ENCODE measurements at regions not wholly inside any gene's neighbourhood (a gene's known extent, or its start where the extent isn't known, plus 50 kb on each side); places are given as distances from the start of the nearest gene placed in this dataset.

DNA sequence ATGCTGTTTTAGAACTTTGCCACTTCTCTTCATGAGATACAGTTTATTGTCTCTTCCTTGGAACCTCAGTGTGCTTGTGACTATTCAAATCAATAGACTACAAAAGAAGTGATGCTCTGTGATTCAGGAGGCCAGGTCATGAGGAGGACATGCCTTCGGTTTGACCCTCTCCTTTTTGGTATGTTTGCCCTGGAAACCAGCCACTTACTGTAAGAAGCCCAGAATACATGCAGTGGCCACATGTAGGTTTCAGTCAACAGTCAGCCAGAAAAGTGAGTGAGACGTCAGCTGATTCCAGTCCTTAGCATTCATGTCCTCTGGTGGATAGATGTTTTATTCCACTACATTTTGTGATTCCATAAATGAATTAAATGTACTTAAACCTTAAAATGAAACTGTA is 328.7 kb downstream of the PCDH18 start:
- DNase-seq (ENCODE audit: low read depth in 2 of 2) = no peak

DNA sequence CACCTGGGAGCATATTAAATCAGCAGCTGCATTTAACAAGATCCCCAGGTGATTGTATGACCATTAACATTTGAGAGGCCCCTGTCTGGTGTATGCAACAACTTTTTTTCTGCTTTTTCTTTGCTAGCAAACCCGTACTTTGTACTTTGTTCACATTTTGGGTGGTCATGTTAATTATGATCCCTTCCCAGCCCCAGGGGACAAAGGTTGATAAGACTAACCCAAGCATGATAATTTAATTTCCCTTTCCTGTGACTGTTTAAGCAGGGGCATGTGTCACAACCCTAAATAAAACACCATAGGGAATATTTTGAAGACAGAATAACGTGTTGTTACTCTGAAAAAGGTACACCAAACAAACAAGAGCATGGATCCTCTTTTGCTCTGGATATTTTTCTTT is 332.0 kb downstream of the PCDH18 start:
- no peak for DNase-seq (ENCODE audit: low read depth in 2 of 2)

GRCh38 chr4:137198791-137199190 is 333.5 kb downstream of the PCDH18 start:
- no peak for DNase-seq (ENCODE audit: low read depth in 2 of 2)

GRCh38 chr4:137194670-137195069 is 337.6 kb downstream of the PCDH18 start:
- DNase-seq (ENCODE audit: low read depth in 2 of 2) = no peak

DNA sequence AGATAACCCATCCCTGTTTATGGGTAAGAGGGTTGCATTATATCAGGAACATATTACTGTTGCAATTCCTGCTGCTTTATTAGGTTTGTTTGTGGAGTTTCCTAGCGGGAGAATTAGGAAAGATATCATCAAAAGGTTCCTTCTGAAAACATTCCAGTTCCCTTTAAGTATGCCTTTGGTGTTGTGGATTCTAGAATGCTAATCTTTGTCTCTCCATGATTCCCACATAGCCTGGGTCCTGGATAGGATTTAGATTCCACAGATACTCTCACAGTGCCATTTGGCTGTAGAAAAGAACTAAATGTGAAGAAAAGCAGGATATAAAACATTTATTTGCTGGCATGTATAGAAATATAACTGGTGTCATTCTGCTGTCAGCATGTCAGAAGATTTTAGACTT is 338.7 kb downstream of the PCDH18 start:
- no peak for DNase-seq (ENCODE audit: low read depth in 2 of 2)

DNA sequence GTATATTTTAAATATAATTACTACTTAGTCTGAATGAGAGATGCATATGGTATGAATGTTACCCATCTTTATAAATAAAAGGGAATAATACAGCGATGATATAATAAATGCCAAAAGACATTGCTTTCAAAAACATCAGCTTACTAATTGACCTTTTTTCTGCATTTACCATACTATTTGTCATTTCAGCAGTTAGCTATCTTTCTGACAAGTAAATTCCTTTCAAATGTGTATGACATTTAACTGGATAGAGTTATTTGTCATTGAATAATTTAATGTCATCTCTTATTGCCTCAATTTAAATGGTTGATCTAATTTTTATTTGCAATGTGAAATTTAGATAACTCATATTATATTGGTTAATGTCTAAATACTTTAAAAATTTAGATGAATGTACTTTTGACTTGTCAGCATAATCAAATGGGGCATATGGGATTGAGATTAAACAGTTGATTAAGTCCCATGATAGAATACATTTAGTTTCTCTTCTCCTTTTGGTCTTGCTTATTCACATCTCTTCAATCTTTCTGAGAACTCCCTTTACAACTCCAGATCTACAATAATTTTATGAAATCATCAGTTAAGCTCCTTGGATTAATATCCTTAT is 350.9 kb downstream of the PCDH18 start:
- DNase-seq (ENCODE audit: low read depth in 2 of 2) = no peak

- no peak for DNase-seq (ENCODE audit: low read depth in 2 of 2)
Measured at GRCh38 chr4:137180349-137180748, 351.9 kb downstream of the PCDH18 start.

- no peak for DNase-seq (ENCODE audit: low read depth in 2 of 2)
Measured at GRCh38 chr4:137156807-137157206, 375.5 kb downstream of the PCDH18 start.

DNA sequence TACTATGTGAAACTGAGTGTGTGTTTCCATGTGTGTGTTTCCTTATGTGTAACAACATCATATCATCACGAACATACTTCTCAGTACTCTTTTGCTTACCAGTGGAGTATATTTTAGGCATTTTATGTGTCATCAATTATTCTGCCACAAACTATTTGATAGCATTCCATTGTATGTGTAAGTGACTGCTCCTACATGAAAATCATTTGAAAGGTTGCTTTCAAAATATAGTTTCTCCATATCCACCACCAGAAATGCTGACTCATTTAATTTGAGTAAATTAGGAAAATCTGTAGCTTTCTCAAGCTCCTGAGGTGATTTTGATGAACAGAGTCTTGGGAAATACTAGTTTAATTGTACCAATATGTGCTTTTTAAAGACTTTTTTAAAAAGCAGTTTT is 376.2 kb downstream of the PCDH18 start:
- DNase-seq (ENCODE audit: low read depth in 2 of 2) = no peak

DNA sequence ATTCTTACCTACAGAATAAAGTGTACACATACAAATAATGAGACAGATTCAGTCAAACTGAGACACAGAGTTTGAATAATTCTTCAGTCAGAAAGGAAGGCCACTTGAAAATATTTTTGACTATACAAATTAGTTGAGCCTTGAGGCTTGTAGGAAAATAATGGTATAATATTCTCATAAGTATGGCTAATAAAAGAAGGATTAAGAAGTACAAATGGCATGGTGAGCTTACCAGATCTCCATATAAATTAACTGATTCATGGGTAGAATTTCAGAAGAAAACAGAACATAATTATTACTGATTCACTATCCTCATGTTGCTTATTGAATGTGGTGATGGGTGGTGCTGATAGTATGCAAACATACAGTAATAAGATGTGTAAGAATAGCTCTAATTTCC is 401.1 kb downstream of the PCDH18 start:
- no peak for DNase-seq (ENCODE audit: low read depth in 2 of 2)

GRCh38 chr4:137129845-137130244 is 402.4 kb downstream of the PCDH18 start:
- no peak for DNase-seq (ENCODE audit: low read depth in 2 of 2)

DNA sequence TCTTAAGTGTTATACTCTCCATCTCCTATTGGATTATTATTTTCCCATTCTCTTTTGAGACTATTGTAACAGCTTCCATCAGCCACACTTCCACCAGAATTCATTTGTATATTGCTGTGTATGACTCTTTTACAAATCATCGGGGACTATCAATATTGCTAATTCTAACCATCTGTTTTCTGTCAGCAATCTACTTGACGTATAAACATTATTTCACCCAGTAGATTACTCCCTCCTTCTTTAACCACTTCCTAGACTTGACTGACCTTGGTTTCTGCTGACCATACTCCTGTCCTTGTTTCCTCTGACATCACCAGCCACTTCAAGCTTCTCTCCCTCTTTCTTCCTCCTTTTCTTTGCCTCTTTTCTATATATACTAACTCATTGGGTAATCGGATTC is 402.9 kb downstream of the PCDH18 start:
- DNase-seq (ENCODE audit: low read depth in 2 of 2) = no peak

GRCh38 chr4:137125011-137125410 is 407.3 kb downstream of the PCDH18 start:
- no peak for DNase-seq (ENCODE audit: low read depth in 2 of 2)

- no peak for DNase-seq (ENCODE audit: low read depth in 2 of 2)
Measured at GRCh38 chr4:137124278-137124932, 407.9 kb downstream of the PCDH18 start.

DNA sequence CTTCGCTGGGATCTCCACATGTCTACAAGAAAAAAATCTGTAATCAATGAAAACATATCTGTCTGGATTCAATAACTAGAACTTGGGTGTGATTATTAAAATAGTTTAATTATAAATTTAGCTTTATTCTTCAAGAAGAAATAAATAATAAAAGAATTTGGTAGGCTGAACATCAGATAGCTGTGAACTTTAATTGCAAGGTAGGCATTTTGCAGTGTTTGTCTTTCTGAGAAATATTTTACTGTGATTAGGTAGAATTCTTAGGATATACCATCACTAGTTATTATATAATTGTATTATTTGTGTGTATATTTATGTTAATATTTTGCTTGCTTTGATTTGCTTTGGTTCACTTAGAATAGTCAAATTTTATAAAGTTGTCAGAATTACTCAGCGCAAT is 409.4 kb downstream of the PCDH18 start:
- no peak for DNase-seq (ENCODE audit: low read depth in 2 of 2)

DNA sequence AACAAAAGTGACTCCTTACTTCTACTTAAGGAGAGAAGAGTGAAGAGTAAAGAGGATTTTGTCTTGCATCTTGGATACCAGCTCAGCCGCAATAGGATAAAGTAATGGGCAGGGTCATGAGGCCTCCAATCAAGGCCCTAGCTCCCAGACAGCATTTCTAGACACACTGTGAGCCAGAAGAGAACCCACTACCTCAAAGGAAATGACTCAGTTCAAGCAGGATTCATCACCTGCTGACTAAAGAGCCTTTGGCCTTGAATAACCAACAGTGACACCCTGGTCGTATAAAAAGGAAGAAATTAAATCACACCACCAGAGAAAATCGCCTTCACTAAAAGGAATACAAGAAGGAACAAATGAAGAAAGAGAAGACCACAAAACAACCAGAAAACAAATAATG is 416.1 kb downstream of the PCDH18 start:
- no peak for DNase-seq (ENCODE audit: low read depth in 2 of 2)

DNA sequence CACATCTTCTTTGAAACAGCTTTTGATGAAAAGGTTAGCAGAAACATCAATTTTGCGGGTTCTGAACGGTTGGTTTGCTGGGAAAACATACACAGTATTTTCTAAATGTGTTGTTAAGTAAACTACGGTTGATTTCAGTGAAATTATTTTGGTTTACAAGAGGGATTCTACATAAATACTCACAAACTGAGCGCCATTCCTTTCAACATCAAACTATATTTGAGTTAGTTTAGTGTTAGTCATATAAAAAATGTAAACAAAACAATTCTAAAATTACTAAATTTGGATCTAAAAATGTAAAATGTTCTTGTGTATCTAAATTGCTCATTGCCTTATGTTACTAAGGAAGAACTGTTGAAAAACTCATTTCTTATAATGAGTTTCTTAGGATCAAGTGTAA is 425.6 kb downstream of the PCDH18 start:
- DNase-seq (ENCODE audit: low read depth in 2 of 2) = no peak

DNA sequence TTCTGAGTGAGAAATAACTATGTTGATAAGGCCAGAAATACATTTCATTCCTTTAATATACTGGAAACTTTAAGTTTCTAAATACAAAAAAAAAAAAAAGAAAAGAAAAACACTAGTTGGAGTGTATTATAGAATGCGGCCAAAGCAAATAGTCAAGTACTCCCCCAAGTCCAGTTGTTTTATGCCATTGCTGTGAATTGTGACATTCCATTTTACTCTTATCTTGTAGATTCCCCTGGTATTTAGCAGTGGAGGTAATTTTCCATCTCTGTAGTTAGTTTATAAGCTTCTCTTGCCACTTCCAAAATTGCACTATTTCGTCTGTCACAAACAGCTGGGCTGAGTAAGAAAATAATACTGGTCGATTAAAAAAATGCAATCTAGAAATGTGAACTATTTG is 426.0 kb downstream of the PCDH18 start:
- DNase-seq (ENCODE audit: low read depth in 2 of 2) = no peak

DNA sequence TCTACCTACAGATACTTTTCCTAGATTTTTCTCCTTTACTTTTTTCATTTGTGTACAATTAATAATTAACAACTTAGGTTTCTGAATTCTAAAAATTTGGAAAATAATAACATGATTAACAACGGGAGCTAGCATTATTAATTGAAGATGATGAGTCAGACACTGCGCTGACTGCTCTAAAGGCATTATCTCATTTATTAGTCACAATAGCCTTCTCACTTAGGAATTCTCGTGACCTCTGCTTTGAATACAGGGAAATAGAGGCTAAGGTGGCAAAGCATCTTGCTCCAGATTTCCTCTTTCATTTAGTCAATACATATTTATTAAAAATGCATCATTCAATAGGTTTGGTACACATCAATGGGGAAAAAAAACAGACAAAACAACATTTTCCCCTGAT is 441.3 kb downstream of the PCDH18 start:
- DNase-seq (ENCODE audit: low read depth in 2 of 2) = no peak

DNA sequence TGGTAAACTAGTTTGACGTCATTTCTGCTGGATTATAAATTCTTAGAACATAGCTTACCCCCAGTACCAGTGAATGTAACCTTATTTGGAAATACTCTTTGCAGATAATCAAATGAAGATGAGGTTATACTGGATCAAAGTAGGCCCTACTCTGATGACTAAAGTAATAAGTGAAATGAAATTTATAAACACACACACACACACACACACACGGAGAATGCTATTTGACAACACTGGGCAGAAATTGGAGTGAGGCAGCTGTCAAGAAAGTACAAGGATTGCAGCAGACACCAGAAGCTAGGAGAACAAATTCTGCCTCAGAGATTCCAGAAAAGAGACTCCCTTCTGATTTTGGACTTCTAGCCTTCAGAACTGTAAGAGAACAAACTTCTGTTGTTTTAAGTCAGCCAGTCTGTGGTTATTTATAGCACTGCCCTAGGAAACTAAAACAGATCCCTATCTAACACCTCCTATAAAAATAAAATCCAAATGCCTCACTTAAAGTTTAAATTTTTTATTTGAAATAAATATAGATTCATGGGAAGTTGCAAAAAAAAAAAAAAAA is 448.6 kb downstream of the PCDH18 start:
- DNase-seq (ENCODE audit: low read depth in 2 of 2) = no peak

- DNase-seq (ENCODE audit: low read depth in 2 of 2) = no peak
Measured at GRCh38 chr4:137082061-137082460, 450.2 kb downstream of the PCDH18 start.

GRCh38 chr4:137076908-137077307 is 455.4 kb downstream of the PCDH18 start:
- no peak for DNase-seq (ENCODE audit: low read depth in 2 of 2)

DNA sequence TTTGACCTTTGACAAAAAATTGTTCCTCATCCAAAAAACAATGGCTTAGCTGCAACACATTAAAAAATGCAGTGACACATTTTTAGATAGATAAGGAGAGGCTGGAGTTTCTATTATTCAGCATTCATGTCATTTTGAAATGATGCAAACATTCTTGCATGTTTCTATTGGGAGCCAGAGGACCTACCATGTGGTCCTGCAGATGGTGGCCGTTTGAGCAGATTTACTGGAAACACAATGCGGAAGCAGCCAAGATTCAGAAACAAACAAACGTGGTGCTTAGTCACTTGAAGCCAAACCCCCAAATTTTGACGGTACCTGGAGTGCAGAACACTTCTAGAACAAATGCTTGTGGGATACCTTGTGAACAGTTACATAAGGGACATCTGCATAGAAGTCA is 456.7 kb downstream of the PCDH18 start:
- DNase-seq (ENCODE audit: low read depth in 2 of 2) = no peak

DNA sequence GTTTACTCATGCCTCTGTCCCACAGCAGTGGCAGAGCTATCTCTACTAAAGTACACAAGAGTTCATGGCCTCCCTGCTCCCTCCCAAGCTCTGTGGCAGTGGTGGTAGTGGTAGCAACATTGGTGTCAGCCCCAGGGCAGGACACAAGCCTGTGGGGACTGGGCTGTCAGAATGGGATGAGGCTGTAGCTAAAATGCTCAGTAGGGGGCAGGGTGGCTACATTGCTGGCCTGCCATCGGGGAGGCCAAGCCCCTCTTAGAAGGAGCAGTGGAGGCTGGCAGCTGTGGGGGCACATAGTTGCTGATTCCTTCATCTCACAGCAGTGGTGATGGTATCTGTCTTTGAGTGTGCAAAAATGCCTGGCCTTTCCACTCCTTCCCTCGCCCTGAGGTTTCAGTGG is 461.7 kb downstream of the PCDH18 start:
- no peak for DNase-seq (ENCODE audit: low read depth in 2 of 2)

Measured in stimulated activated CD4-positive, alpha-beta T cell treated with anti-CD3 and anti-CD28 coated beads, Interleukin-15, amount 100 ng/mL, for 48 hours (primary cell).